Kidney epithelial cell (primary cell): ENCODE measurements at regions not wholly inside any gene's neighbourhood (a gene's known extent, or its start where the extent isn't known, plus 50 kb on each side); places are given as distances from the start of the nearest gene placed in this dataset.

Source experiments
- DNase-seq: peaks from one replicate; pipeline ENCODE4 v3.0.0-alpha.2; 2010; ENCODE audit warnings: low read depth
- H3K27me3 ChIP-seq: 2 replicates; pipeline ENCODE4 v1.6.0; 2011; ENCODE audit warnings: low read length; ENCODE audit not compliant: control insufficient read depth, insufficient read depth
- H3K36me3 ChIP-seq: 2 replicates; pipeline ENCODE4 v1.5.1; 2011; ENCODE audit warnings: low read length; ENCODE audit not compliant: control insufficient read depth, insufficient read depth
- H3K4me3 ChIP-seq: 2 replicates; pipeline ENCODE4 v1.5.1; 2011; ENCODE audit warnings: low read depth, mild to moderate bottlenecking, control low read depth, low read length
- TF ChIP-seq, protein P1 (sequence below): IDR thresholded peaks from 2 replicates; pipeline ENCODE4 v1.5.1; 2011; ENCODE audit warnings: mild to moderate bottlenecking, moderate library complexity, low read length, control low read depth, inconsistent platforms; ENCODE audit not compliant: insufficient read depth, poor library complexity, severe bottlenecking

DNA sequence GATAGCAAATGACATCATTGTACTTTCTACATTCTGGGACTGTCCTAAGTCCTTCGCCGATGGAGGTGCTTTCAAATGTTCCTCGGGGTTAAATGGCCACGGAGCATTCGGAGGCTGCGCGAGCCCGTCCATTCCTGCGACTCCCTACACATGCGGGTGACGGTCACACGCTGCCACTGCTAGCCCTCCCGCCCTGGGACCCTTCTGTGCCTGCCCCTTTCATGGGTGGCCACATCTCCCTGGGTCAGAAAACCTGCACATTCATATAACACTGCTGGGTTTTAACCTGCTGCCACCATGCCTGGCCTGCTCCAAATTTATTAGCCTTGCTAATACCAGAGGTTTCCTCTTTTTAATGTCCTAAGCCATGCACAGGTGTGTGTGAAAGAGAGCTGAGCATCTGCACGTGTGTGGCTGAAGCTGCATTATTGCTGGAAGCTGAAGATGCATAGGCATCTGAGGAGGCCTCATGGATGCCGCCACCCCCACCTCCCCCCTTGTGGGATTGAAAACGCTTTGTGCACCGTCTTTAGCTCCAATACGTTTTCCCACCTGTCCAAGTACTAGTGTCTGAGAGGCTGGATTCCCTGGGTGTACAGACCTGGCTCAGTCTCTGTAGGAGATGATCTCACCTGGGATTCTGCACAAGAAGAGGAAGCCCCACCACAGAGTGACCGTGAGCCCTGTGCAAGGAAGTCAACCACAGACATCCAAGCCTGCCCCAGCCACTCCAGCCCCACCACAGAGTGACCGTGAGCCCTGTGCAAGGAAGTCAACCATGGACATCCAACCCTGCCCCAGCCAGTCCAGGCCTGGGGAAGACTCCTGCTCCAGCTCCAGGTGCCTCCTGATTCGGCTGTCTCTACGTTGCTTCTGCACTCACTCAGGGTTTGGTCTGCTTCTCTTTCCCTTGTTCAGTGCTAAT, 626.4 kb downstream of the BRD1 start:
- TF ChIP-seq, protein P1, sequence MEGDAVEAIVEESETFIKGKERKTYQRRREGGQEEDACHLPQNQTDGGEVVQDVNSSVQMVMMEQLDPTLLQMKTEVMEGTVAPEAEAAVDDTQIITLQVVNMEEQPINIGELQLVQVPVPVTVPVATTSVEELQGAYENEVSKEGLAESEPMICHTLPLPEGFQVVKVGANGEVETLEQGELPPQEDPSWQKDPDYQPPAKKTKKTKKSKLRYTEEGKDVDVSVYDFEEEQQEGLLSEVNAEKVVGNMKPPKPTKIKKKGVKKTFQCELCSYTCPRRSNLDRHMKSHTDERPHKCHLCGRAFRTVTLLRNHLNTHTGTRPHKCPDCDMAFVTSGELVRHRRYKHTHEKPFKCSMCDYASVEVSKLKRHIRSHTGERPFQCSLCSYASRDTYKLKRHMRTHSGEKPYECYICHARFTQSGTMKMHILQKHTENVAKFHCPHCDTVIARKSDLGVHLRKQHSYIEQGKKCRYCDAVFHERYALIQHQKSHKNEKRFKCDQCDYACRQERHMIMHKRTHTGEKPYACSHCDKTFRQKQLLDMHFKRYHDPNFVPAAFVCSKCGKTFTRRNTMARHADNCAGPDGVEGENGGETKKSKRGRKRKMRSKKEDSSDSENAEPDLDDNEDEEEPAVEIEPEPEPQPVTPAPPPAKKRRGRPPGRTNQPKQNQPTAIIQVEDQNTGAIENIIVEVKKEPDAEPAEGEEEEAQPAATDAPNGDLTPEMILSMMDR = no peak
- Histone ChIP-seq H3K27me3 (no peaks in the 10 kb centered on the region), H3K36me3 (no peaks in the 10 kb centered on the region), H3K4me3 (no peak overlapping the region)
- DNase-seq = no peak

DNA sequence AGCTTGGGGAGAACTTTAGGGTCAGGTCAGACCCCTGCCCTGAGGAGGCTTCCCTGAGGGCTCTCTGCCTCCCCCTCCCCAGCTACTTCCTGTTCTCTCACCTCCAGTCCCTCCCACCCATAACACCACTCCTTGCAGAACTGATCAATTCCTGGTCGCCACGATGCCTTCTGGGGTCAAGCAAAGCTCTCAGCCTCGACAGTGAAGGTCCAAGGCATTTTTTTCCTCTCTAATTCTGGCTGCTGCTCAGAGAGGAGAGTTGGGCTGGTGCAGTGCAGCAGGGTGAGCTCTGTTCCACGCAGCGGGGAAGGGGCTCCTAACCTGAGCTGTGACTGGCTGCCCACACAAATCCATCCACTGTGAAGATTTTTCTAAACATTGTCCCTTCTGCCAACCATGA, 628.4 kb downstream of the BRD1 start:
- Histone ChIP-seq H3K27me3 (no peaks in the 10 kb centered on the region), H3K36me3 (no peaks in the 10 kb centered on the region), H3K4me3 (no peak overlapping the region)
- DNase-seq = no peak
- TF ChIP-seq, protein P1 = no peak

DNA sequence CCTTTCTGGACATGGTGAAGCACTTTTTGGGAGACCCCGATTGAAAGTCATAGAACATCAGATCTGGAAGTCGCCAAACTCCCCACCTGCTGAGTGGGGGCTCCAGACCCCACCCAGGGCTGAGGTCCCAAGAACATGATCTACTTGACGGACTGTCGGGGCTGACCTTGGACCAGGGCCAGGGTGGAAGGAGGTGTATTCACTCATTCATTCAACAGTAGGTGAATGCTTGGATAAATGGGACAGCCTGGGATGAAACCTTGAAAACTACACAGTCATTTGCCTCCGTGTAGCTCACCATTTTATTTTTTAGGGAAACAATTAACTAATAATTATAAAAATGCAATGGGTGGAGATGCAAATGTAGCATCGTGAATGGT, 629.0 kb downstream of the BRD1 start:
- H3K36me3 ChIP-seq = no peaks in the 10 kb centered on the region
- TF ChIP-seq, protein P1 = no peak

DNA sequence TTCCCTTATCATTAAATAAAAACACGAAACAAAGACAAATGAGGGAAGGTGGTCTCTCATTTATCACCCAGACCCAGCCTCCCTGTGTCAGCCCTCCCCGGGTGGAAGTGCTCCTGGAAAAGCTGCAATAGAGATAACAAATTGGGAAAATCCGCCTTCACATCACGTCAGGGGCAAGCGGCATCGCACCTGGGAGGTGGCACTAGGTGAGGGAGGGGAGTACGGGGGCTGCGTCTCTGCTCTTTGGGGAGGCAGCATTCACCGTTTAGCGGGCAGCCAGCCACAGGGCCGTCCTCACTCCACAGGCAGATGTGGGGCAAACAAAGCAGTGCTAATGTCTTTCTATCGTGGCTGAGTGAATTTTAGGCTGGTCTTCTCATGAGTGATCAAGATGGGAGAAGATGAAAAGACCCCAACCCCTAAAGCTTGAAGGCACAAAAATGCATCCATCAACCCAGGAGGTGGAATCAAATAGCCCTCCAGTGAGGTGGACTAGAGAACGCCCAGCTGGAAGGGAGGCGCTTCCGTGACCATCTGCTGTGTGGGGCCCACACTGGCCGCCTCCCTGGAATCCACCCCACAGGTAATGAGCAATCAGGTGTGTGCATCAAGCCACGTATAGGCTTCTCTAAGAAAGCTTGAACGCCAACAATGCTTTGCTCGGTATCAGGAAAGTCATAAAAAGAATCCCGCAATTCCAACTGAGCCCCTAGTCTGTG, 629.5 kb downstream of the BRD1 start:
- DNase-seq = no peak
- Histone ChIP-seq H3K27me3 (no peaks in the 10 kb centered on the region), H3K36me3 (no peaks in the 10 kb centered on the region), H3K4me3 (no peak overlapping the region)
- TF ChIP-seq, protein P1 = no peak

More for the DNA sequence above, 629.0 kb downstream of the BRD1 start:
- H3K27me3 ChIP-seq = no peaks in the 10 kb centered on the region
- no peak overlapping the region for H3K4me3 ChIP-seq
- DNase-seq = no peak

DNA sequence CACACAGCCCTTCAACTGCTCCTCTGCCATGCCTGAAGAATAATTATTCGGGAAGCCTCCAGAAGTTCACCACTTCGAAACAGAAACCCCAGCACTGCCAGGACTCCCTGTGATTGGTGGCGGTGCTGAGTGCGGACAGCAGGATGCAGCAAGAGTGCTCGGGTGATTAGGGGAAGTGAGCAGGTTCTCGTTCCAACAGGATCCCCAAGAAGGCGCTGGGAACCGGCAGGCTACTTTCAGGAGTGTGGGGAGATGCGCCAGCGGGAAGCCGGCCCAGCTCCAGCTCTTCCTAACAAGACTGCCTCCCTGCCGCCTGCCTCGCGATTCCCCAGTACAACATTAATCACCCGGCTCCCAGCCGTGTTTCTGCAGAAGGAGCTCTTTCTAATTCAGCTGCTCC, 630.2 kb downstream of the BRD1 start:
- TF ChIP-seq, protein P1 = no peak
- no peak for DNase-seq
- Histone ChIP-seq H3K4me3 (no peak overlapping the region), H3K36me3 (no peaks in the 10 kb centered on the region), H3K27me3 (no peaks in the 10 kb centered on the region)
